ENCODE measurements at regions not wholly inside any gene's neighbourhood (a gene's known extent, or its start where the extent isn't known, plus 50 kb on each side); places are given as distances from the start of the nearest gene placed in this dataset.

DNA sequence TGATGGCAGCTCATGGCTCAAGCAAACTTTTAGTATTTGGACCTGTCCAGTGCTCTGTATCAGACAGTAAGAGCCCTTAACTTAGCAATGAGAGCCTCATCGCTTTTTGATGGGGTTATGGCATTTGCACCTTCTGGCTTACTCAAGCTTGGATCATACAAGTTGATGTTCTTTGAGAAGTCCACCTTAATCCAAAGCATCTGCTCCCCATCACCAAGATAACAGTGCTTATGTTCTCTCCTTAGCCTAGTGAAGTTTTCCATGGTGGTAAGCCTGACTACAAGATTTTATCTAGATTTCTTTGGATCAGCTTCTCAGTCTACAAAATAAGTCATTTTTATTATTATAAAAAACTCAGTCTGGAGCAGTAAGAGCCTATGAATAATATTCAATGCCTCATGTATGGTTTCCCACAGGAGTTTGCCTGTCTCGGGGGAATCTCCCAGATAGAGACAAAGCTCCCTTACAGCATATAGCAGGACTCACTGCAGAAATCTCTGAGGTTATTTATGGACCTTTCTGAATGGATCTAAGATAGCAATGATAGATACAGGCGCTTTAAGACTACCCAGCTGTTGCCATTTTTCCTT is 472.2 kb upstream of the LINC00305 start:
- no peak overlapping the region for H3K27ac ChIP-seq (replicated peaks in 1 of 4)
- TF ChIP-seq POLR2A (IDR thresholded peaks at IDR 0.05; ENCODE audit: low read depth) (no peak), POLR2AphosphoS5 (IDR thresholded peaks at IDR 0.05) (no peak), CTCF (IDR thresholded peaks at IDR 0.05) (no peak), EP300 (IDR thresholded peaks at IDR 0.05) (no peak)
- no peak for DNase-seq (ENCODE audit: extremely low spot score)
- WGBS = 86% methylated on average over 3 of the region's 3 CpGs
- no peaks in the 10 kb centered on the region for H3K9me3 ChIP-seq
- no peaks in the 10 kb centered on the region for H3K4me1 ChIP-seq
- H3K4me3 ChIP-seq = no peak overlapping the region
- H3K27me3 ChIP-seq = no peaks in the 10 kb centered on the region
- intact Hi-C loops (cut with DNase I) = no loop called here
- no peaks in the 10 kb centered on the region for H3K36me3 ChIP-seq

GRCh38 chr18:64618390-64618789 is 469.5 kb upstream of the LINC00305 start:
- no peaks in the 10 kb centered on the region for H3K4me1 ChIP-seq
- 88% methylated on average over 1 of the region's 1 CpG for whole genome bisulfite sequencing
- H3K9me3 ChIP-seq = no peaks in the 10 kb centered on the region
- H3K4me3 ChIP-seq = no peak overlapping the region
- H3K36me3 ChIP-seq = no peaks in the 10 kb centered on the region
- H3K27me3 ChIP-seq = no peaks in the 10 kb centered on the region
- intact Hi-C loops (cut with DNase I) = no loop called here
- DNase-seq (ENCODE audit: extremely low spot score) = no peak
- no peak overlapping the region for H3K27ac ChIP-seq (replicated peaks in 1 of 4)
- no peak for TF ChIP-seq CTCF (IDR thresholded peaks at IDR 0.05)
- TF ChIP-seq EP300 (IDR thresholded peaks at IDR 0.05) = no peak
- TF ChIP-seq POLR2A (IDR thresholded peaks at IDR 0.05; ENCODE audit: low read depth) = no peak
- TF ChIP-seq POLR2AphosphoS5 (IDR thresholded peaks at IDR 0.05) = no peak

GRCh38 chr18:64615021-64615420 is 466.1 kb upstream of the LINC00305 start:
- intact Hi-C loops (cut with DNase I) = no loop called here
- H3K27ac ChIP-seq (replicated peaks in 1 of 4) = no peak overlapping the region
- H3K9me3 ChIP-seq = no peaks in the 10 kb centered on the region
- DNase-seq (ENCODE audit: extremely low spot score) = no peak
- 32% methylated on average over 1 of the region's 1 CpG for WGBS
- no peak overlapping the region for H3K4me3 ChIP-seq
- H3K4me1 ChIP-seq = no peaks in the 10 kb centered on the region
- no peak for TF ChIP-seq CTCF (IDR thresholded peaks at IDR 0.05)
- no peak for TF ChIP-seq POLR2A (IDR thresholded peaks at IDR 0.05; ENCODE audit: low read depth)
- TF ChIP-seq EP300 (IDR thresholded peaks at IDR 0.05) = no peak
- TF ChIP-seq POLR2AphosphoS5 (IDR thresholded peaks at IDR 0.05) = no peak
- no peaks in the 10 kb centered on the region for H3K36me3 ChIP-seq
- no peaks in the 10 kb centered on the region for H3K27me3 ChIP-seq

DNA sequence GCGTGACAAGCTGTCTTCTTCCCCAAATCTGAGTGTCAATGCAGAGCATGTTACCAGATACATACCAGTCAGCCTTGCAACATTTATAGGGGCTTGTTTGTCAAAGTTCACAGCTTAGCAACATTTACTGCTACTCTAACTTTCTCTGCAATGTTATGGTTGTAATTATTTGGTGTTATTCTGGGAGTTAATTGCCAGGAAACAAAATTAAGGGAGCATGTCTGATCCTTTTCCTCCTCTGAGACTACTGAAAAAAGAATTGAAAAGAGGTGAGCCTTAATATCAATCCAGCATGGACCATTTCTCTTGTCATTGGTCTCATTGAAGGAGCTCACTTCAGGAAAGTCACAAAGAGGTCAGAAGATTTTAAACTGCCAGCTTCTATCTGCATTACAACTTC is 465.6 kb upstream of the LINC00305 start:
- Histone ChIP-seq H3K36me3 (no peaks in the 10 kb centered on the region), H3K9me3 (no peaks in the 10 kb centered on the region), H3K27me3 (no peaks in the 10 kb centered on the region), H3K4me1 (no peaks in the 10 kb centered on the region), H3K4me3 (no peak overlapping the region), H3K27ac (replicated peaks in 1 of 4) (no peak overlapping the region)
- no peak for DNase-seq (ENCODE audit: extremely low spot score)
- intact Hi-C loops (cut with DNase I) = no loop called here
- WGBS = 73% methylated on average over 1 of the region's 1 CpG
- TF ChIP-seq POLR2A (IDR thresholded peaks at IDR 0.05; ENCODE audit: low read depth) (no peak), POLR2AphosphoS5 (IDR thresholded peaks at IDR 0.05) (no peak), CTCF (IDR thresholded peaks at IDR 0.05) (no peak), EP300 (IDR thresholded peaks at IDR 0.05) (no peak)

DNA sequence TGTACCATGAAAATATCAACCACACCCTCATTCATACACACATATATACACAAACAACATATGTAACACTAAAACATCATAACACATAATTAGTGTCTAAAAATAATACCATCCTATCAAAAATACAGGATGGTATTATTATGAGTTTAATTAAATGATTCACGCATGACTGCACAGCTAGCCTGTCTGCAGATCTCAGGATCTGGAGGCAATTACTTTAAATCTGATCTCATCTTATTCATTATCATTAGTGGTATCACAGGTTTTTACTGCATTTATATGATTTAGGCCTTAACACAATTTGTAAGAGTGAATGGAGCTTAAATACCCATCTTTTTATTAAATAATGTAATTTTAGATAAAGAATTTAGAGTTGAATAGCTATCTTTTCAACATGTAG is 443.4 kb upstream of the LINC00305 start:
- intact Hi-C loops (cut with DNase I) = no loop called here
- H3K36me3 ChIP-seq = no peaks in the 10 kb centered on the region
- H3K9me3 ChIP-seq = peaks cover 0 to 4% (median 0%) of the 10 kb centered on the region in 4 donors
- TF ChIP-seq POLR2A (IDR thresholded peaks at IDR 0.05; ENCODE audit: low read depth) (no peak), POLR2AphosphoS5 (IDR thresholded peaks at IDR 0.05) (no peak), EP300 (IDR thresholded peaks at IDR 0.05) (no peak), CTCF (IDR thresholded peaks at IDR 0.05) (no peak)
- H3K4me3 ChIP-seq = no peak overlapping the region
- H3K27me3 ChIP-seq = no peaks in the 10 kb centered on the region
- 96% methylated on average over 1 of the region's 1 CpG for WGBS
- DNase-seq (ENCODE audit: extremely low spot score) = no peak
- H3K4me1 ChIP-seq = no peaks in the 10 kb centered on the region
- H3K27ac ChIP-seq (replicated peaks in 1 of 4) = no peak overlapping the region

Measured in esophagus muscularis mucosa (tissue), 4 donors.